OCI-LY1 (cell line): ENCODE measurements at regions not wholly inside any gene's neighbourhood (a gene's known extent, or its start where the extent isn't known, plus 50 kb on each side); places are given as distances from the start of the nearest gene placed in this dataset.

Source experiments
- CTCF ChIP-seq: fragments of 200-600 bp; sonication (generic), shearing (Covaris generic); IDR thresholded peaks from 2 replicates; pipeline ENCODE4 v1.5.1; 2017; ENCODE audit warnings: mild to moderate bottlenecking, antibody characterized with exemption, low read length, moderate library complexity, mixed read lengths
- EZH2 ChIP-seq: fragments of 200-600 bp; sonication (generic), shearing (Covaris generic); IDR thresholded peaks from 2 replicates; pipeline ENCODE4 v1.8.0; 2017; ENCODE audit warnings: borderline replicate concordance, mixed run types, mild to moderate bottlenecking, antibody characterized with exemption, low read length, moderate library complexity, mixed read lengths

DNA sequence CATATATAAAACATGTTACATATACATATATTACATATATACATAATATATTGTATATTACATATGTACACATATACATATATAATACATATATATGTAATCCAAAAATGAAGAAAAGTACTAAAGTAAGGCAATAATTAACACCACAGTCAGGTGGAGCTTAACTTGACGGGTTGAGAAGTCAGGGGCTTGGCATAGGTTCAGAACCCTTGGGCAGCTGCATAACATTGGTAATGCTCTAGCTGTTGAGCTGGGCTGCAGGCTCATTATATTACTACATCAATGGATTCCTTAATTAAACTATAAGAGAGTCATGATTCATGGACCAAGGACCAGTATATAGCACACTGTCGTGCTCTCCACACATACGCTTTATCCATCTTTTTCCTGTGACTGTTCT lies 435.2 kb upstream of the ADAMTS16 start:
- TF ChIP-seq EZH2 (no peak), CTCF (no peak)
